DMS153 treated with DMSO at 0.1 percent for 48 hours (cell line): ENCODE measurements at regions not wholly inside any gene's neighbourhood (a gene's known extent, or its start where the extent isn't known, plus 50 kb on each side); places are given as distances from the start of the nearest gene placed in this dataset.
"Not testable (repeated sequence)": the region's sequence is repeated elsewhere in the genome, so short reads cannot be mapped to it uniquely, and the experiment has no call there.

Experiments
- DNase-seq: peaks from one replicate; lab custom pipeline; 2025; ENCODE audit not compliant: unreplicated experiment; lab: John Stamatoyannopoulos, UW

- no peak for DNase-seq
Observed at GRCh38 chr16:86224126-86224525, 286.2 kb upstream of the FOXF1 start.

GRCh38 chr16:86224629-86225028 lies 285.7 kb upstream of the FOXF1 start:
- DNase-seq, result no peak

- DNase-seq, result no peak
Observed at GRCh38 chr16:86225905-86226371, 284.4 kb upstream of the FOXF1 start.

GRCh38 chr16:86227041-86227440 lies 283.3 kb upstream of the FOXF1 start:
- no peak for DNase-seq

- DNase-seq, result no peak
Observed at GRCh38 chr16:86227801-86228200, 282.5 kb upstream of the FOXF1 start.

- no peak for DNase-seq
Observed at GRCh38 chr16:86228713-86229112, 281.6 kb upstream of the FOXF1 start.

GRCh38 chr16:86229283-86229682 lies 281.0 kb upstream of the FOXF1 start:
- DNase-seq, result no peak

- no peak for DNase-seq
Observed at GRCh38 chr16:86229866-86230656, 280.3 kb upstream of the FOXF1 start.

GRCh38 chr16:86231321-86231995 lies 278.9 kb upstream of the FOXF1 start:
- no peak for DNase-seq

GRCh38 chr16:86231996-86232350 lies 278.4 kb upstream of the FOXF1 start:
- DNase-seq, result no peak

GRCh38 chr16:86232496-86232895 lies 277.8 kb upstream of the FOXF1 start:
- no peak for DNase-seq

GRCh38 chr16:86233506-86233905 lies 276.8 kb upstream of the FOXF1 start:
- not testable (repeated sequence) for DNase-seq

GRCh38 chr16:86239381-86239780 lies 270.9 kb upstream of the FOXF1 start:
- no peak for DNase-seq

GRCh38 chr16:86240716-86241363 lies 269.5 kb upstream of the FOXF1 start:
- no peak for DNase-seq

- no peak for DNase-seq
Observed at GRCh38 chr16:86241681-86242080, 268.6 kb upstream of the FOXF1 start.

- DNase-seq, result no peak
Observed at GRCh38 chr16:86242244-86243122, 267.8 kb upstream of the FOXF1 start.

- DNase-seq, result no peak
Observed at GRCh38 chr16:86243123-86243473, 267.2 kb upstream of the FOXF1 start.

GRCh38 chr16:86243571-86244154 lies 266.7 kb upstream of the FOXF1 start:
- no peak for DNase-seq

GRCh38 chr16:86244158-86244557 lies 266.2 kb upstream of the FOXF1 start:
- DNase-seq, result no peak

GRCh38 chr16:86244936-86245335 lies 265.4 kb upstream of the FOXF1 start:
- no peak for DNase-seq

GRCh38 chr16:86245351-86245750 lies 265.0 kb upstream of the FOXF1 start:
- no peak for DNase-seq
